Bronchial epithelial cell (primary cell): ENCODE measurements at regions not wholly inside any gene's neighbourhood (a gene's known extent, or its start where the extent isn't known, plus 50 kb on each side); places are given as distances from the start of the nearest gene placed in this dataset.

Experiments used
- DNase-seq: peaks from one replicate; pipeline ENCODE4 v3.0.0-alpha.2; 2010; ENCODE audit warnings: low read depth
- FAIRE-seq: peaks from 2 replicates; lab custom pipeline; 2011; peaks lifted over from hg19 to GRCh38; lab: Jason Lieb, UNC
- H3K27me3 ChIP-seq: 2 replicates; pipeline ENCODE4 v1.5.1; 2011; ENCODE audit warnings: low read length; ENCODE audit not compliant: control insufficient read depth, insufficient read depth
- H3K36me3 ChIP-seq: 2 replicates; pipeline ENCODE4 v1.5.1; 2011; ENCODE audit warnings: low read length; ENCODE audit not compliant: control insufficient read depth, insufficient read depth
- H3K4me3 ChIP-seq: 2 replicates; pipeline ENCODE4 v1.5.1; 2011; ENCODE audit warnings: mild to moderate bottlenecking, low read depth, low read length, control low read depth
- CTCF ChIP-seq: IDR thresholded peaks from 2 replicates; pipeline ENCODE4 v1.5.1; 2011; ENCODE audit warnings: mild to moderate bottlenecking, moderate library complexity, low read length, control low read depth, inconsistent platforms; ENCODE audit not compliant: insufficient read depth, severe bottlenecking

GRCh38 chr5:158638396-158638795, 461.3 kb downstream of the EBF1 start:
- Histone ChIP-seq H3K4me3 (no peak overlapping the region), H3K27me3 (no peaks in the 10 kb centered on the region), H3K36me3 (no peaks in the 10 kb centered on the region)
- FAIRE-seq (no peak), DNase-seq (no peak)
- TF ChIP-seq CTCF = no peak

- no peaks in the 10 kb centered on the region for H3K36me3 ChIP-seq
- no peak for TF ChIP-seq CTCF
- no peak overlapping the region for H3K4me3 ChIP-seq
- DNase-seq (no peak), FAIRE-seq (no peak)
- no peaks in the 10 kb centered on the region for H3K27me3 ChIP-seq
Measured at GRCh38 chr5:158637039-158637438, 462.7 kb downstream of the EBF1 start.

- no peak for DNase-seq
- H3K27me3 ChIP-seq = no peaks in the 10 kb centered on the region
- no peak for TF ChIP-seq CTCF
- H3K36me3 ChIP-seq = no peaks in the 10 kb centered on the region
- H3K4me3 ChIP-seq = no peak overlapping the region
- no peak for FAIRE-seq
Measured at GRCh38 chr5:158635565-158635964, 464.2 kb downstream of the EBF1 start.

- TF ChIP-seq CTCF = no peak
- FAIRE-seq = no peak
- H3K4me3 ChIP-seq = no peak overlapping the region
- H3K27me3 ChIP-seq = no peaks in the 10 kb centered on the region
- no peak for DNase-seq
- H3K36me3 ChIP-seq = no peaks in the 10 kb centered on the region
Measured at GRCh38 chr5:158634714-158635113, 465.0 kb downstream of the EBF1 start.

- Histone ChIP-seq H3K27me3 (no peaks in the 10 kb centered on the region), H3K36me3 (no peaks in the 10 kb centered on the region), H3K4me3 (no peak overlapping the region)
- no peak for FAIRE-seq
- no peak for DNase-seq
- TF ChIP-seq CTCF = no peak
Measured at GRCh38 chr5:158629591-158630312, 470.0 kb downstream of the EBF1 start.

GRCh38 chr5:158626718-158627117, 473.0 kb downstream of the EBF1 start:
- no peak for FAIRE-seq
- no peaks in the 10 kb centered on the region for H3K27me3 ChIP-seq
- H3K36me3 ChIP-seq = no peaks in the 10 kb centered on the region
- no peak overlapping the region for H3K4me3 ChIP-seq
- DNase-seq = peak; percentile 3
- no peak for TF ChIP-seq CTCF
